NCI-H510A treated with DMSO at 0.1 percent for 48 hours (cell line): ENCODE measurements at regions not wholly inside any gene's neighbourhood (a gene's known extent, or its start where the extent isn't known, plus 50 kb on each side); places are given as distances from the start of the nearest gene placed in this dataset.
"Not testable (repeated sequence)": the region's sequence is repeated elsewhere in the genome, so short reads cannot be mapped to it uniquely, and the experiment has no call there.

Experiments used
- DNase-seq: peaks from one replicate; lab custom pipeline; 2025; lab: John Stamatoyannopoulos, UW

GRCh38 chr2:138931284-138932256, 151.4 kb upstream of the NXPH2 start:
- DNase-seq: no peak

DNA sequence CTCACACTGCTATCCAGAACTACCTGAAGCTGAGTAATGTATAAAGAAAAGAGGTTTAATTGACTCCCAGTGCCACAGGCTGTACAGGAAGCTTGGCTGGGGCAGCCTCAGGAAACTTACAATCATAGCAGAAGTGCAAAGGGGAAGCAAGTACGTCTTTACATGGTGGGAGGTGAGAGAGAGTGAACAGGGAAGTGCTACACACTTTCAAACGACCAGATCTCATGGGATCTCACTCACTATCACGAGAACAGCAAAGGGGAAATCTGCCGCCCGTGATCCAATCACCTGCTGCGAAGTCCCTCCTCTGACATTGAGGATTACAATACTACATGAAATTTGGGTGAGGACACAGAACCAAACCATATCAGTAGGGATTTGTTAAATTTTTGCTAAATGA, 150.4 kb upstream of the NXPH2 start:
- no peak for DNase-seq

GRCh38 chr2:138928374-138929021, 148.3 kb upstream of the NXPH2 start:
- DNase-seq: no peak

GRCh38 chr2:138922973-138923563, 142.9 kb upstream of the NXPH2 start:
- DNase-seq: peak; percentile 44

GRCh38 chr2:138919120-138919747, 139.0 kb upstream of the NXPH2 start:
- DNase-seq: no peak

GRCh38 chr2:138910427-138910826, 130.2 kb upstream of the NXPH2 start:
- DNase-seq: no peak

- DNase-seq: no peak
Observed at GRCh38 chr2:138906549-138906948, 126.4 kb upstream of the NXPH2 start.

GRCh38 chr2:138902239-138902871, 122.2 kb upstream of the NXPH2 start:
- no peak for DNase-seq

DNA sequence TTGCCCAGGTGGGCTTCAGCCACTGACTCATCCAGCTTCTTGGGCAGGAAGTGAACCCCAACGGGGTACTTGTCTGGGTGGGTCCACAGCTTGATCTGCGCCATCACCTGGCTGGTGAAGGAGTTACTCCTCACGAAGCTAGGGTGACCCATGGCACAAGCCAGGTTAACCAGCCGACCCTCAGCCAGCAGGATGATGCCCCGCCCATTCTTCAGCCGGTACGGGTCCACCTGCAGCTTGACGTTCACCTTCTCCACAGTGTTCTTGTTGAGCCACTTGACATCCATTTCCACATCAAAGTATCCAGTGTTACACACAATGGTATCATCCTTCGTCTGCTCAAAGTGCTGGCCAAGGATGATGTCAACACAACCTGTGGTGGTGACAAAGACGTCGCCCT, 121.3 kb upstream of the NXPH2 start:
- no peak for DNase-seq

GRCh38 chr2:138898855-138899254, 118.7 kb upstream of the NXPH2 start:
- no peak for DNase-seq

- no peak for DNase-seq
Observed at GRCh38 chr2:138897274-138897673, 117.1 kb upstream of the NXPH2 start.

- DNase-seq: no peak
Observed at GRCh38 chr2:138893746-138894145, 113.6 kb upstream of the NXPH2 start.

GRCh38 chr2:138881126-138881525, 100.9 kb upstream of the NXPH2 start:
- no peak for DNase-seq

GRCh38 chr2:138879931-138880330, 99.7 kb upstream of the NXPH2 start:
- no peak for DNase-seq

- no peak for DNase-seq
Observed at GRCh38 chr2:138877421-138877820, 97.2 kb upstream of the NXPH2 start.

DNA sequence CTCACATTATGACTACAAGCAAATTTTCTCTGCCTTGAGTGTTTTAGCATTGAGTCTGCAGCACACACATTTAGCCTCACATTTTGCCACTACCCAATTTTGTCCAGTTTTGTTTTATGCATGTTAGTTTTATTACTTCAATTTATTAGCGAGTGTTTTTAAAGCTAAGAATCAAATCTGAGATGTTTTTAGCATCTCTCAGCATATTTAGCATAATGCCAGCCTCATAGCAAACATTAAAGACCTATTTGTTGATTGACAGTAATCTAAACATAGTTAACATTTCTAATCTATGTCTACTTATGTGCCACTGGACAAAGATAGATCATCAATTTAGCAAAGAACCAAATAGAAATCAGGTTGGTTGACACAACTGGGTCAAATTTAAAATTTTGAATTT, 94.1 kb upstream of the NXPH2 start:
- DNase-seq: no peak

- not testable (repeated sequence) for DNase-seq
Observed at GRCh38 chr2:138872116-138872515, 91.9 kb upstream of the NXPH2 start.

GRCh38 chr2:138871312-138871711, 91.1 kb upstream of the NXPH2 start:
- no peak for DNase-seq

DNA sequence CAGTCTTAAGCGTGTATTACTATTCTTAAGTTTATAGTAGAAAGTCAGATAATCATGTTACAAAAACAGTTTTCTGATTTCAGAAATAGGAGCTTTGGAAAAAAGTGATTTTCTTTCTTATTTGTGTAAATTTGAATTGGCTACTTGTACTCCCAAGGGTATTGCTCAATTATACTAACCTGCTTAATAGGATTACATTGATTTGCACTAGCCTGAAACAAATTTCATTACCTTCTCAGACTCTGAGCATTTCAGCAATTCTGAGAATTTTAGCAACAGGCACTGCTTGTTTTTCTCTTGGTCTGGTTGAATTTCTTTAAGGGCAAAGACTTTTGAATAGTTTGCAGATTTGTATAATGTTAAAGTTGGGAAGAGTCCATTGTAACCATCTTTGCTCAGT, 87.2 kb upstream of the NXPH2 start:
- no peak for DNase-seq

DNA sequence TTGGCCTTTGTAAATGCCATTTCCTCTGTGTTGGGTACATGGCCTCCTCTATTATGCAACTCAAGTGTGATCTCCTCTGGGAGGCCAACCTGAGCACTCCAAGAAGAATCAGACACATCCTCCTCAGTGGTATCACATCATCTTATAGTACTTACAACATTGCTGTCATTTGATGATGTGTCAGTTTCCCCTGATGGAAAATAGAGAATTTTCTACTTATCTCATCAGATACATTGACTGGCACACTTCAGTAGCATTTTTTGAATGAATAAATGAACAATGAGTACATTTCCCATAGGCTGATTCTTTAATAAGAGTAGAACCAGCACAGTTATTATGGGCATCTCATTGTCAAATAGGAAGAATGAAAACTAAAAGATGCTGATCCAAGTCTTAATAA, 86.6 kb upstream of the NXPH2 start:
- no peak for DNase-seq

GRCh38 chr2:138853761-138854160, 73.6 kb upstream of the NXPH2 start:
- DNase-seq: no peak

DNA sequence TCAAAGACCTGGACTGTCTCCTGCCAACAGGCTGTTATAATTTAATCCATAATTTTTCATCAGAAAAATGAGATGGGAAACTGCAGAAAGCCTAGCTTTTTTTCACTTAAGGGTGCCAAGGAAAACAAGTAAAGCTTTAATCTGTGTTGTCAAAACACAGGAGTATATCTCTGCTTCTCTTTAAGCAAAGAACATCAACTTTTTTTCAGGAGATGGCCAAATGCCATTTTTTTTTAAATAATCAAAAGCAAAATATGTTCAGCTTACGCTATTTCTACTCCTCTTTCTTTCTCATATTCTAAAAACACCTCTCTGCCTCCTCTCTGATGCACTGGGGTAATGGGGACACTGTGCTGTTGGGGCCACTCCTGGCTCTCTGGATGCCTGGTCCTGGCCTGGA, 73.1 kb upstream of the NXPH2 start:
- no peak for DNase-seq
